Naive B cell (primary cell): ENCODE measurements at regions not wholly inside any gene's neighbourhood (a gene's known extent, or its start where the extent isn't known, plus 50 kb on each side); places are given as distances from the start of the nearest gene placed in this dataset.

ENCODE experiments used
- ATAC-seq, 2 donors: fragments of 150-1000 bp; cut with Tn5 transposase; 2 replicates each; pipeline ENCODE4 v1.10.0; 2021; ENCODE audit warnings: low read depth in 2 of 2, mild to moderate bottlenecking in 2 of 2, moderate library complexity in 2 of 2
- DNase-seq: peaks from one replicate; pipeline ENCODE4 v3.0.0; 2022
- H3K27ac Mint-ChIP-seq, 6 donors: one replicate each; pipeline ENCODE4 v1.8.0; 2020 to 2022; ENCODE audit warnings: mild to moderate bottlenecking in 6 of 6, mixed read lengths in 6 of 6, moderate library complexity in 5 of 6, inconsistent platforms in 2 of 6
- H3K27me3 Mint-ChIP-seq, 3 donors: one replicate each; pipeline ENCODE4 v1.8.0; 2021 to 2022; ENCODE audit warnings: mixed read lengths in 3 of 3, mild to moderate bottlenecking in 1 of 3
- H3K36me3 Mint-ChIP-seq, 2 donors: one replicate each; pipeline ENCODE4 v1.8.0; 2020 to 2022; ENCODE audit warnings: mixed read lengths in 2 of 2, inconsistent platforms in 1 of 2, mild to moderate bottlenecking in 1 of 2
- H3K4me1 Mint-ChIP-seq, 3 donors: one replicate each; pipeline ENCODE4 v1.8.0; 2020 to 2022; ENCODE audit warnings: mixed read lengths in 3 of 3, inconsistent platforms in 1 of 3, mild to moderate bottlenecking in 1 of 3, moderate library complexity in 1 of 3
- H3K4me3 Mint-ChIP-seq, 8 donors: one replicate each; pipeline ENCODE4 v1.8.0; 2020 to 2022; ENCODE audit warnings: mild to moderate bottlenecking in 8 of 8, mixed read lengths in 8 of 8, moderate library complexity in 8 of 8, inconsistent platforms in 2 of 8
- H3K9me3 Mint-ChIP-seq, 7 donors: one replicate each; pipeline ENCODE4 v1.8.0; 2020 to 2022; ENCODE audit warnings: mixed read lengths in 7 of 7, mild to moderate bottlenecking in 5 of 7, inconsistent platforms in 2 of 7, moderate library complexity in 1 of 7

DNA sequence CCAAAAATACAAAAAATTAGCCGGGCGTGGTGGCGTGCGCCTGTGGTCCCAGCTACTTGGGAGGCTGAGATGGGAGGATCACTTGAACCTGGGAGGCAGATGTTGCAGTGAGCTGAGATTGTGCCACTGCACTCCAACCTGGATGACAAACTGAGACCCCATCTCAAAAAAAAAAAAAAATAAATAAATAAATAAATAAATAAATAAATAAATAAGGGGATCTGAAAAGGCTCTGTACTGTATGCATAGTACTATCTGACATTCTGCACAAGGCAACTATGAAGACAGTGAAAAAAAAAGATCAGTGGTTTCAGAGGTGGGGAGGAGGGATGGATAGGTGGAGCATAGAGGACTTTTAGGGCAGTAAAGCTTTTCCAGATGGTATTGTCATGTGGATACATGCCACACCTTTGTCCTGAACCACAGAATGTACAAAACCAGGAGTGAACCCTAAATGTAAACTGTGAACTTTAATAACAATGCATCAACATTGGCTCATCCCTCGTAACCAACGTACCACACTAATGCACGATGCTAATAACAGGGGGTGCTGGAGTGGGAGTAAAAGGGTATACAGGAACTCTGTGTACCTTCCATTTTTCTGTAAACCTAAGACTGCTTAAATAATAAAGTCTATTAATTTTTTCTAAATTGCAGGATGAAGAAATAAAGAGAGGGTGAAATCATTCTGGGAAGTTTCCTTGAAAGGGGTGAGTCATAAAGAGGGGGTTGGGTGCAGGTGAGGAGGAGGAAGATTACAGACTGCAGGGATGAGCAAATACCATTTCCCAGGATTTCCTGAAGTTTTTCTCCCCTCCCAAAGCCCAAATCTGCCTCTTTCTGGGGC, 155.8 kb upstream of the SDK2 start:
- Mint-ChIP-seq H3K27me3 (peaks cover 35 to 59% (median 46%) of the 10 kb centered on the region in 3 donors), H3K9me3 (peaks cover 1 to 17% (median 11%) of the 10 kb centered on the region in 7 donors), H3K4me1 (no peaks in the 10 kb centered on the region), H3K4me3 (no peak overlapping the region), H3K27ac (no peak overlapping the region), H3K36me3 (peaks cover 0 to 11% of the 10 kb centered on the region in 2 donors)
- DNase-seq (no peak), ATAC-seq (no peak)

DNA sequence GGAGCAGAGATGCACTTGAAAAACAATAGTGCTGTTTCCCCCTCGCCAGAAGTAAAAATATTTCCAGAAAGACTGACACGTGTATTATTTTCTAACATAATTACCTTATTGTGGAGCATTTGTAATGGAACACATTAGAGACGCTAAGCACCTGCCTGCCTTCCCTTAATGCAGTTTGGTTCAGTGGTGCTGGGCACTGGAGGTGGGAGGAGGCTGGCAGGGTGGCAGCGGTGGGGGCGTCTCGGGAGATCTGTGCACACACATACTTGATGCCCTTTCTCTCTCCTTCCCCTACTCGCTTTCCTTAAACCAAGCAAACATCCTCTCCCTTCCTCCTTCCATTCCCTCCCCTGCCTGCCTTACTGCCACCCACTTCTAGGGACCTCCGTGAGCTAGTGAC, 156.6 kb upstream of the SDK2 start:
- Mint-ChIP-seq H3K27ac (no peak overlapping the region), H3K27me3 (peaks cover 43 to 68% (median 55%) of the 10 kb centered on the region in 3 donors), H3K4me3 (no peak overlapping the region), H3K36me3 (peaks cover 4 to 20% of the 10 kb centered on the region in 2 donors), H3K4me1 (no peaks in the 10 kb centered on the region), H3K9me3 (peaks cover 5 to 26% (median 15%) of the 10 kb centered on the region in 7 donors)
- ATAC-seq, result no peak
- no peak for DNase-seq

DNA sequence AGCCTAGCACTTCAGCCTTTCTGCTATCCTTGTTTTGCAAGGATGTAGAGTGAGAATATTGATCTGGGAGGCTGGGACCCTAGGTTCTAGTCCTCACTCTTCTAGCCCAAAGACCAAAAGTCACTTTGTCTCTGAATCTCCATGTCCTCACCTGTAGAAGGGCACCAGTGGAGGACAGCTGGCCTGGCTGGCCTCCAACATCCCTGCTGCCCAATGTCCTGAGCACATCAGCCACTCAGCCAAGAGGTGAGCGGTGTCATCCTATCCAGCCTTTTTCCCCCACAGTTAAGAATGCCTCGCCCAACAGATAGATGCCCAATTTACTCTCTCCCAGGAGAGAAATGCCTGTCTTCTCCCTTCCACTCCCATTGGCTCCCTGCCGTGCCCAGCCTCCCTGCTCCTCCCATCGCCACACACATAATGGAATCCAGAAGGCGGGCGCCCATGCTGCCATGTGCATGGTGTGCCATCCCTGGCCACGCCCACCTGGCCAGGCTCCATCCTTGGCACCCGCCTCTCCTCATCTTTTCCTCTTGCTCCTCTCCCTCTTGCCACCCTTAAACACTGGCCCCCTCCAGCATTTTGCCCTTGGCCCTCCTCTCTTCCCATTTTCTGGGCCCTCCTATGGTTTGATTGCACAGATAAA, 157.3 kb upstream of the SDK2 start:
- ATAC-seq (no peak), DNase-seq (no peak)
- Mint-ChIP-seq H3K27me3 (peaks cover 46 to 69% (median 60%) of the 10 kb centered on the region in 3 donors), H3K36me3 (peaks cover 4 to 22% of the 10 kb centered on the region in 2 donors), H3K9me3 (peaks cover 5 to 33% (median 18%) of the 10 kb centered on the region in 7 donors), H3K27ac (no peak overlapping the region), H3K4me3 (no peak overlapping the region), H3K4me1 (no peaks in the 10 kb centered on the region)

DNA sequence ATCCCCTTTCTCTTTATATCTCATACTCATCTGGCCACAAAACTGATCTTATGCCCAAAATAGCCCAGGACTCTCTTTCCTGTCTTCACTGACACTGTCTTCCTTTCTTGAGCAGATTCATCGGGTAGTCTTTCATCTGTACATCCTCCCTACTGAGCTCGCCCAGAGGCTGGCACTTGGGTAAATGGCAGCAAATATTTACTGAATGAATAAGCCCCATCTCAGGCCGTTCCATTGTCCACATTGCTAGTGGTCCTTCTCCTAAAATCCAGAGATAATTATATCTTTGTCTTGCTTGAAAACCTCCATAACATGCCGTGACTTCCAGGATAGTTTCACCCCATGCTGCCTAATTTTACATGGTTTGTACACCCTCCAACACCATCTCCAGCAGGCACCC, 158.1 kb upstream of the SDK2 start:
- Mint-ChIP-seq H3K36me3 (peaks cover 4 to 22% of the 10 kb centered on the region in 2 donors), H3K4me3 (no peak overlapping the region), H3K4me1 (no peaks in the 10 kb centered on the region), H3K27me3 (peaks cover 49 to 62% (median 61%) of the 10 kb centered on the region in 3 donors), H3K9me3 (peaks cover 5 to 38% (median 18%) of the 10 kb centered on the region in 7 donors), H3K27ac (no peak overlapping the region)
- DNase-seq (no peak), ATAC-seq (no peak)

GRCh38 chr17:73802871-73803270, 158.6 kb upstream of the SDK2 start:
- no peak for ATAC-seq
- no peak overlapping the region for H3K27ac Mint-ChIP-seq
- no peak for DNase-seq
- peaks cover 49 to 67% (median 61%) of the 10 kb centered on the region in 3 donors for H3K27me3 Mint-ChIP-seq
- no peaks in the 10 kb centered on the region for H3K4me1 Mint-ChIP-seq
- H3K4me3 Mint-ChIP-seq, result no peak overlapping the region
- peaks cover 5 to 38% (median 18%) of the 10 kb centered on the region in 7 donors for H3K9me3 Mint-ChIP-seq
- H3K36me3 Mint-ChIP-seq, result peaks cover 4 to 22% of the 10 kb centered on the region in 2 donors

DNA sequence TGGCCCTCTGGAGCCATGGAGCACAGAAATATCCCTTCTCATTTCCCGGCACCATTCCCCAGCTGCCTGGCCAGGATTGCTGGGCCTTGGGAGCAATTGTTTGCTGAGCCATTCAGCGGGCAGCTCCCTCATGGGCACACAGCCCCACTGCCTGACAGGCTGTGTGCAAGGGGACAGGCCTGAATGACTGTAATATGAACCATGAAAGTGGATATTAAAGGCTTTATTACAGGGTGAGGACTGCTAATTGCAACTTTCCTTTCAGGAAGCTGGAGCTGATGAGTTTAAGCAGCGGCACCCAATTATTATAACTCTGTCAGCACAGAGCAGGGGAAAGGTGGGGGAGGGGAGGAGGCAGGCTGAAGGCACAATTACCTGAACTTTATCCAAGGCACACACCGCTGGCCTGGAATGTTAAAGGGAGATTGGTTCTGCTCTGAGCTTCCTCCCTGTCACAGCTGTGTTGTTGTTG, 159.8 kb upstream of the SDK2 start:
- Mint-ChIP-seq H3K9me3 (peaks cover 5 to 38% (median 18%) of the 10 kb centered on the region in 7 donors), H3K4me3 (no peak overlapping the region), H3K36me3 (peaks cover 4 to 22% of the 10 kb centered on the region in 2 donors), H3K4me1 (no peaks in the 10 kb centered on the region), H3K27ac (no peak overlapping the region), H3K27me3 (peaks cover 46 to 63% (median 61%) of the 10 kb centered on the region in 3 donors)
- ATAC-seq (no peak), DNase-seq (no peak)

- no peak for ATAC-seq
- peaks cover 5 to 38% (median 18%) of the 10 kb centered on the region in 7 donors for H3K9me3 Mint-ChIP-seq
- no peak overlapping the region for H3K27ac Mint-ChIP-seq
- no peak for DNase-seq
- H3K27me3 Mint-ChIP-seq, result peaks cover 34 to 43% (median 37%) of the 10 kb centered on the region in 3 donors
- H3K4me3 Mint-ChIP-seq, result no peak overlapping the region
- H3K4me1 Mint-ChIP-seq, result no peaks in the 10 kb centered on the region
- peaks cover 4 to 22% of the 10 kb centered on the region in 2 donors for H3K36me3 Mint-ChIP-seq
These were observed 162.5 kb upstream of the SDK2 start for GRCh38 chr17:73806768-73807167.

DNA sequence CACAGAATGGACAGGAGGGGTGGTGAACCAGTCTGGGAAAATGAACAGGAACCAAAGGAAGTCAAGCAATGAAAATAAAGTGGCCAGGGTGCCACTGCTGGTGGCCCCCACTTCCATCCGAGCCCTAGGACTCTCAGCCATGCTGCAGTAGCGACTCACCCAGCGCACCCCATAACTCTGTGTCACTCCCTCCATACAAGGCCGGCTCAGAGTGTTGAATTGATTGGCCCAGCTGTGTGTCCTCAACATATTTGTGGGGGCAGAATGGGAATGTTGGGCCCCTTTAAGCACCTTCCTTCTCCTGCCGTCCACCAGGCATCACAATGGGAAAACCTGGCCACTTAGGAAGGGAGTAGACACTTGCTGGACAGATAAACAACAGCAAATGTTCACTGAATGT, 169.0 kb upstream of the SDK2 start:
- ATAC-seq (no peak), DNase-seq (no peak)
- Mint-ChIP-seq H3K27me3 (peaks cover 0 to 10% (median 6%) of the 10 kb centered on the region in 3 donors), H3K27ac (no peak overlapping the region), H3K9me3 (peaks cover 0 to 3% (median 0%) of the 10 kb centered on the region in 7 donors), H3K4me1 (no peaks in the 10 kb centered on the region), H3K36me3 (peaks cover 0 to 3% of the 10 kb centered on the region in 2 donors), H3K4me3 (no peak overlapping the region)

DNA sequence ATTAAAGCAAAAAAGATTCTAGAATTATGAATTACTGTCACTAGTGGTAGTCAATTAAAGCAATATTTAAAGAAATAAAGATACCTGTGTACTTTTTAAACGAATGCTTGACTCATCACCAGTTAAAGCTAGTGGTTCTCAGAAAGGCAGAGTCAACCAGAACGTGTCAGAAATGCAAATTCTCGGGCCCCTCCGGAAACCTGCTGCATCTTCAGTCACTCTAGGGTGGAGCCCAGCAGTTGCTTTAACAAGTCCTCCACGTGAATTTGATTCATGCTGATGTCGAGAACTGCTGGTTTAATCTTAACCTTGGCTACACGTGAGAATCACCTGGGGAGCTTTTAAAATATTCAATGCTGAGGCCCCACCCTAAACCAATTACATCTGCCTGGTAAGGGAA, 169.8 kb upstream of the SDK2 start:
- H3K4me3 Mint-ChIP-seq, result no peak overlapping the region
- DNase-seq (no peak), ATAC-seq (no peak)
- no peak overlapping the region for H3K27ac Mint-ChIP-seq
- H3K9me3 Mint-ChIP-seq, result peaks cover 0 to 11% (median 2%) of the 10 kb centered on the region in 7 donors
- H3K27me3 Mint-ChIP-seq, result peaks cover 0 to 8% (median 6%) of the 10 kb centered on the region in 3 donors
- no peaks in the 10 kb centered on the region for H3K4me1 Mint-ChIP-seq
- peaks cover 0 to 9% of the 10 kb centered on the region in 2 donors for H3K36me3 Mint-ChIP-seq

DNA sequence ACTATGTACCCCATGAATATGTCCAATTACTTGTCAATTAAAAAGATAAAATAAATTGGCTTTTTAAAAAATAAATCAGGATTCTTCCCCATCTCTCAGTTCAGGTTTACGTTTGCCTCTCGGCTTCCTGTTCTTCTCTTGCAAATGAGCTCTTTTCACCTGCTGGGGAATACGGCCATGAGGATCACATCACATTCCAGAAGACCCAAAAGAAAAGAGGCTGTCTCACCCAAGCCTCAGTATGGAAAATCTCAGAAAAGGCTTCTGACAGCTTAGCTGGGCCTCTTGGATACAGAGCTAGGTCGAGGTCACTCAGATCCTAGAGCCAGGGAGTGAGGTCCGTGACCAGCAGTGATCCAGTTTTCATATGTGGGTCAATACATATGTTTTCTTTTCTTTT, 171.2 kb upstream of the SDK2 start:
- Mint-ChIP-seq H3K4me3 (no peak overlapping the region), H3K4me1 (no peaks in the 10 kb centered on the region), H3K9me3 (peaks cover 0 to 11% (median 2%) of the 10 kb centered on the region in 7 donors), H3K27ac (no peak overlapping the region), H3K27me3 (peaks cover 0 to 8% (median 6%) of the 10 kb centered on the region in 3 donors), H3K36me3 (peaks cover 0 to 9% of the 10 kb centered on the region in 2 donors)
- DNase-seq (no peak), ATAC-seq (no peak)

DNA sequence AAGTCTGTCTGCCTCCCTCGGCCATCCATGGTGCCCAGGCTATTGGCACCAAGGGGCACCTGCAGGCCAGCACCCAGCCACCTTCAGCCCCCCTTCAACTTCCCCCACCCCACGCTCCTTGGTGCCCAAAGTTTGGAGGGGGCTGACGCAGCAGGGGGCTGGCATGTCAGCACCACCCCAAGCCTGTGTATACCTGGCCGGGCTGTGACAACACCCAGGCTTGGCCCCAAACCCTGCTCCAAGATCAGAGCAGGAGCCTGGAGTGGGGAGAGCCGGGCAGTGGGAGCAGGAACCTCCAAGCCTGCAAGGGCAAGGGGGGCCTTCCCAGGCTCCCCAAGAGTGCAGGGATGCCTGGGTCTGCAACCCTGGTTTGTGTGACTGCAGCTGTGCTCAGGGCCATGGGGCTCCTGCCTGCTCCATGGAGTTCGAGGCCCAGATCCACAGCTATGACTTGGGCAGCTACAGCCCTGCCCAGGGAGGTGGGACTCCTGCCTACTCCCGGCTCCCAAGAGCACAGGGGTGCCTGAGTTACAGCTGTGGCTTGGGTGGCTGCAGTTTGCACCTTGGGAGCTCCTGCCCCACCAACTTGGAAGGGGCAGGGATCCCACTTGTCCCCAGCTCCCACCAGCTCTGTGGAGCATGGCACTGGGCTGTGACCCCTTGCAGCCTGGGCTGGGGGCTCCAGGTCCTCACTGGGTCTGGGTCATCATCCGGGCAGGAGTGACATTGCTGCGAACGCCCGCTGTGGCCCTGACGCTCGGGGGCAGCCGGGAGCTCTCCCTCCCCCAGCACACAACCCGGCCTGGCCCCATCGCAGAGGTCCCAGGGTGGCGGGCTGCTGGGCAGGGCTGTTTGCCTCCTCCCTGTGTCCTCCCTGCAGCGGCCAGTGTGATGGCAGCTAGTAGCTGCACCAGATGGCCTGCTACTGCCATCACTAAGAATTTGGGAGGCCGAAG, 175.5 kb upstream of the SDK2 start:
- Mint-ChIP-seq H3K27ac (no peak overlapping the region), H3K4me1 (no peaks in the 10 kb centered on the region), H3K9me3 (peaks cover 0 to 11% (median 2%) of the 10 kb centered on the region in 7 donors), H3K4me3 (no peak overlapping the region), H3K27me3 (peaks cover 0 to 12% (median 10%) of the 10 kb centered on the region in 3 donors), H3K36me3 (peaks cover 0 to 9% of the 10 kb centered on the region in 2 donors)
- DNase-seq (no peak), ATAC-seq (no peak)

DNA sequence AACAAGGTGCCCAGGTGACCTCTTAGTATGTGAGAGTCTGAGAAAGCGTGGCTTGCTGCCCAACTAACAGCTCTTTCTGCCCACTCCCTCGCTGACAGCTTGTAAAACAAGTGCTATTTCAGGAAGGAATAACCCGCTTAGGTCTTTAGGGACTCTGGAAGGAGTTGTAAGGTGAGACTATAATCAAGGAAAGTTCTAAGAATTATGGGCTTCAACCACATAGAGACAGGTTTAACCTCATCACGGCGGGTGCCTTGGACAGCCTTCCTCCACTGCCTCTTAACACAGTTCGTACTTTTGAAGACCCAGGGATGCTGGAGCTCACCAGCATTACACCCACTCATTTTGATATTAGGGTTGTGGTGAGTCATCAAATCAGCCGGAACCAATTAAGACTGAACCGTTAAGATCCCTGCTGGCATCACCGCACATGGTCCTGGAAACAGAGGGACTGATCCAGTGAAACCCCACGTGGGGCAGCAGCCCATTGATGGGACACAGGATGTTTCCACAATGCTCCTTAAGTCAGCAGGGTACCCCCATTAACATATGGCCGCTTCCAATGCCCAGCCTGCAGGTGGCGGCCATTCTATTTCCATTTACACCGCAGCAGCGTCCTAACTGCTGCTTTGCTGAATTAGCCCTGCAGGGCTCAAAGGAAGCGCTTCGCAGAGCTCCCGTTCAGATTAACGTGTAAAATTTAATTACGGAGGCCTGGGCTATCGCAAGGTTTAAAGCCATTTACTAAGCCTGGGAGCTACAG, 176.6 kb upstream of the SDK2 start:
- DNase-seq, result no peak

More for the DNA sequence above, 176.6 kb upstream of the SDK2 start:
- Mint-ChIP-seq H3K4me1 (no peaks in the 10 kb centered on the region), H3K36me3 (peaks cover 0 to 9% of the 10 kb centered on the region in 2 donors), H3K27ac (no peak overlapping the region), H3K27me3 (peaks cover 0 to 12% (median 10%) of the 10 kb centered on the region in 3 donors), H3K4me3 (no peak overlapping the region), H3K9me3 (peaks cover 0 to 11% (median 2%) of the 10 kb centered on the region in 7 donors)
- no peak for ATAC-seq
